Erythroblast (primary cell): ENCODE measurements at regions not wholly inside any gene's neighbourhood (a gene's known extent, or its start where the extent isn't known, plus 50 kb on each side); places are given as distances from the start of the nearest gene placed in this dataset.

ENCODE experiments used
- GATA1 ChIP-seq: IDR thresholded peaks from 2 replicates; pipeline ENCODE4 v1.6.1; 2011; ENCODE audit warnings: low read depth, mild to moderate bottlenecking, control low read depth, low read length, moderate library complexity
- POLR2A ChIP-seq: IDR thresholded peaks from 2 replicates; pipeline ENCODE4 v1.6.1; 2011; ENCODE audit warnings: mild to moderate bottlenecking, low read length

- no peak for TF ChIP-seq POLR2A
- TF ChIP-seq GATA1 = no peak
Measured at GRCh38 chr11:45060707-45061106, 85.7 kb upstream of the PRDM11 start.
